ENCODE measurements at regions not wholly inside any gene's neighbourhood (a gene's known extent, or its start where the extent isn't known, plus 50 kb on each side); places are given as distances from the start of the nearest gene placed in this dataset.
A peak's percentile ranks its signal among the peaks of the same experiment; 100 is the strongest.

DNA sequence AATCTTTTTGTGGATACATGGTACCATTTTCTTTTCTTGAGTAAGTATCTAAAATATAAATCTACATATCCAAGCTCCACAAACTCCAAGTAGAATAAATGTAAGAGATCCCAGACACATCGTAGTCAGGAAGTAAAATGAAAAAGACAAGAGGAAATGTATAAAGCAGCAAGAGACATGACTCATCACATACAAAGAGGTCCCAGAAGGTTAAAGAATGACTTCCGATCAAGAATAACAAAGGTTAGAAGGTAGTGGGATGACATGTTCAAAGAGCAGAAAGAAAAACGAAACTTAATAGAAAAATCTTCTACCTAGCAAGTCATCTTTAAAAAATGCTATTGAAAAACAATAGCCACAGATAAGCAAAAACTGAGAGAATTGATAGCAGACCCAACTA is 705.8 kb downstream of the NR2F2 start:
- Histone ChIP-seq H3K9me3 (replicated peaks; ENCODE audit: control insufficient read depth, insufficient read depth, low read length) (no peaks in the 10 kb centered on the region), H3K4me3 (replicated peaks in 1 of 3; ENCODE audit: insufficient read depth in 1 of 3, low read depth in 1 of 3, low read length in 3 of 3) (no peak overlapping the region), H3K4me2 (ENCODE audit: insufficient read depth, low read length) (peak overlapping the region; percentile 67), H2AFZ (ENCODE audit: low read depth, low read length) (no peak overlapping the region), H3K9me1 (replicated peaks; ENCODE audit: control insufficient read depth, extremely low read depth, insufficient read depth, low read length) (no peaks in the 10 kb centered on the region), H4K20me1 (replicated peaks; ENCODE audit: control insufficient read depth, extremely low read depth, insufficient read depth, low read length) (no peaks in the 10 kb centered on the region), H3K27me3 (ENCODE audit: control insufficient read depth in 2 of 2, insufficient read depth in 2 of 2, low read length in 2 of 2) (no peaks in the 10 kb centered on the region), H3K9ac (replicated peaks; ENCODE audit: extremely low read depth, insufficient read depth, low read length) (no peak overlapping the region), H3K4me1 (ENCODE audit: control insufficient read depth, extremely low read depth, insufficient read depth, low read length) (peaks cover 13% of the 10 kb centered on the region), H3K36me3 (ENCODE audit: control insufficient read depth in 2 of 2, extremely low read depth in 1 of 2, insufficient read depth in 2 of 2, low read length in 2 of 2) (no peaks in the 10 kb centered on the region), H3K27ac (ENCODE audit: insufficient read depth, low read depth, low read length) (no peak overlapping the region), H3K79me2 (ENCODE audit: control insufficient read depth, insufficient read depth, low read length) (no peaks in the 10 kb centered on the region)
- TF ChIP-seq, protein P1, sequence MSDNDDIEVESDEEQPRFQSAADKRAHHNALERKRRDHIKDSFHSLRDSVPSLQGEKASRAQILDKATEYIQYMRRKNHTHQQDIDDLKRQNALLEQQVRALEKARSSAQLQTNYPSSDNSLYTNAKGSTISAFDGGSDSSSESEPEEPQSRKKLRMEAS (IDR thresholded peaks at IDR 0.05; ENCODE audit: insufficient read depth, insufficient read length) = no peak
- peak; percentile 66 for TF ChIP-seq JUN (IDR thresholded peaks at IDR 0.05; ENCODE audit: borderline replicate concordance, insufficient read depth, insufficient read length, low read depth)
- TF ChIP-seq FOS (IDR thresholded peaks at IDR 0.05; ENCODE audit: borderline replicate concordance, insufficient read depth, low read length) = peak; percentile 79
- no peak for TF ChIP-seq POLR2AphosphoS5 (IDR thresholded peaks at IDR 0.05; ENCODE audit: insufficient read depth, low read depth, low read length)
- TF ChIP-seq, protein P2, sequence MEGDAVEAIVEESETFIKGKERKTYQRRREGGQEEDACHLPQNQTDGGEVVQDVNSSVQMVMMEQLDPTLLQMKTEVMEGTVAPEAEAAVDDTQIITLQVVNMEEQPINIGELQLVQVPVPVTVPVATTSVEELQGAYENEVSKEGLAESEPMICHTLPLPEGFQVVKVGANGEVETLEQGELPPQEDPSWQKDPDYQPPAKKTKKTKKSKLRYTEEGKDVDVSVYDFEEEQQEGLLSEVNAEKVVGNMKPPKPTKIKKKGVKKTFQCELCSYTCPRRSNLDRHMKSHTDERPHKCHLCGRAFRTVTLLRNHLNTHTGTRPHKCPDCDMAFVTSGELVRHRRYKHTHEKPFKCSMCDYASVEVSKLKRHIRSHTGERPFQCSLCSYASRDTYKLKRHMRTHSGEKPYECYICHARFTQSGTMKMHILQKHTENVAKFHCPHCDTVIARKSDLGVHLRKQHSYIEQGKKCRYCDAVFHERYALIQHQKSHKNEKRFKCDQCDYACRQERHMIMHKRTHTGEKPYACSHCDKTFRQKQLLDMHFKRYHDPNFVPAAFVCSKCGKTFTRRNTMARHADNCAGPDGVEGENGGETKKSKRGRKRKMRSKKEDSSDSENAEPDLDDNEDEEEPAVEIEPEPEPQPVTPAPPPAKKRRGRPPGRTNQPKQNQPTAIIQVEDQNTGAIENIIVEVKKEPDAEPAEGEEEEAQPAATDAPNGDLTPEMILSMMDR (IDR thresholded peaks at IDR 0.05; ENCODE audit: extremely low read depth in 1 of 2, insufficient read depth in 1 of 2, low read depth in 1 of 2, low read length in 2 of 2) = no peak
- peak; percentile 49 for DNase-seq (ENCODE audit: low read depth, low spot score)
- BruUV-seq (replicated peaks) = no TSS peak
- ChIA-PET POLR2A (no interaction called here), CTCF (interaction anchor here (2.0 kb wide), 1 partner anchor 11 kb away, joined by 6 read pairs; no protein-coding TSS in a partner anchor)
- FAIRE-seq = peak; percentile 63
- intact Hi-C loops (cut with micrococcal nuclease) (loop anchor here (1.0 kb wide), 1 partner anchor 43 kb away; no protein-coding TSS in a partner anchor), dilution Hi-C loops (cut with MboI; ENCODE audit: extremely low pct_ligation_motif_present, low sequenced_read_pairs) (no loop called here)

DNA sequence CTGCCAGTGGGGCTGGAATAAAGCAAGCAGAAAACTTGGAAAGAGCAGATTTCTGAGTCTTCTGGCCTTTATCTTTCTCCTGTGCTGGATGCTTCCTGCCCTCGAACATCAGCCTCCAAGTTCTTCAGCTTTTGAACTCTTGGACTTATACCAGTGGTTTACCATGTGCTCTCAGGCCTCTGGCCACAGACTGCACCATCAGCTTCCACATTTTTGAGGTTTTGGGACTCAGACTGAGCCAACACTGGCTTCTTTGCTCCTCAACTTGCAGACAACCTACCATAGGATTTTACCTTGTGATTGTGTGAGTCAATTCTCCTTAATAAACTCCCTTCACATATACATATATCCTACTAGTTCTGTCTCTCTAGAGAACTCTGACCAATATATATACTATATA is 706.6 kb downstream of the NR2F2 start:
- intact Hi-C loops (cut with micrococcal nuclease) = no loop called here

More for the DNA sequence above, 706.6 kb downstream of the NR2F2 start:
- BruUV-seq (replicated peaks) = no TSS peak
- Histone ChIP-seq H4K20me1 (replicated peaks; ENCODE audit: control insufficient read depth, extremely low read depth, insufficient read depth, low read length) (no peaks in the 10 kb centered on the region), H3K9me1 (replicated peaks; ENCODE audit: control insufficient read depth, extremely low read depth, insufficient read depth, low read length) (no peaks in the 10 kb centered on the region), H3K9me3 (replicated peaks; ENCODE audit: control insufficient read depth, insufficient read depth, low read length) (no peaks in the 10 kb centered on the region), H3K27me3 (ENCODE audit: control insufficient read depth in 2 of 2, insufficient read depth in 2 of 2, low read length in 2 of 2) (no peaks in the 10 kb centered on the region), H3K27ac (ENCODE audit: insufficient read depth, low read depth, low read length) (no peak overlapping the region), H3K4me2 (ENCODE audit: insufficient read depth, low read length) (no peak overlapping the region), H3K9ac (replicated peaks; ENCODE audit: extremely low read depth, insufficient read depth, low read length) (no peak overlapping the region), H3K4me1 (ENCODE audit: control insufficient read depth, extremely low read depth, insufficient read depth, low read length) (peaks cover 13% of the 10 kb centered on the region), H2AFZ (ENCODE audit: low read depth, low read length) (no peak overlapping the region), H3K79me2 (ENCODE audit: control insufficient read depth, insufficient read depth, low read length) (no peaks in the 10 kb centered on the region), H3K4me3 (replicated peaks in 1 of 3; ENCODE audit: insufficient read depth in 1 of 3, low read depth in 1 of 3, low read length in 3 of 3) (no peak overlapping the region), H3K36me3 (ENCODE audit: control insufficient read depth in 2 of 2, extremely low read depth in 1 of 2, insufficient read depth in 2 of 2, low read length in 2 of 2) (no peaks in the 10 kb centered on the region)
- FAIRE-seq = no peak
- no peak for DNase-seq (ENCODE audit: low read depth, low spot score)
- ChIA-PET CTCF (interaction anchor here (2.0 kb wide), 1 partner anchor 11 kb away, joined by 6 read pairs; no protein-coding TSS in a partner anchor), POLR2A (no interaction called here)
- TF ChIP-seq GATA2 (IDR thresholded peaks at IDR 0.05; ENCODE audit: insufficient read depth, insufficient read length, low read depth, low read length) (no peak), EZH2 (IDR thresholded peaks at IDR 0.05; ENCODE audit: borderline replicate concordance, low read depth, low read length, severe bottlenecking) (no peak), POLR2AphosphoS5 (IDR thresholded peaks at IDR 0.05; ENCODE audit: insufficient read depth, low read depth, low read length) (no peak), FOS (IDR thresholded peaks at IDR 0.05; ENCODE audit: borderline replicate concordance, insufficient read depth, low read length) (no peak), JUN (IDR thresholded peaks at IDR 0.05; ENCODE audit: borderline replicate concordance, insufficient read depth, insufficient read length, low read depth) (no peak), POLR2A (IDR thresholded peaks at IDR 0.05; ENCODE audit: low read depth, low read length) (no peak), MYC (IDR thresholded peaks at IDR 0.05; ENCODE audit: low read depth, low read length) (no peak)
- TF ChIP-seq, protein P2 (IDR thresholded peaks at IDR 0.05; ENCODE audit: extremely low read depth in 1 of 2, insufficient read depth in 1 of 2, low read depth in 1 of 2, low read length in 2 of 2) = no peak
- TF ChIP-seq, protein P1 (IDR thresholded peaks at IDR 0.05; ENCODE audit: insufficient read depth, insufficient read length) = no peak
- dilution Hi-C loops (cut with MboI; ENCODE audit: extremely low pct_ligation_motif_present, low sequenced_read_pairs) = no loop called here

Data from endothelial cell of umbilical vein (primary cell).